ENCODE measurements at regions not wholly inside any gene's neighbourhood (a gene's known extent, or its start where the extent isn't known, plus 50 kb on each side); places are given as distances from the start of the nearest gene placed in this dataset.

DNA sequence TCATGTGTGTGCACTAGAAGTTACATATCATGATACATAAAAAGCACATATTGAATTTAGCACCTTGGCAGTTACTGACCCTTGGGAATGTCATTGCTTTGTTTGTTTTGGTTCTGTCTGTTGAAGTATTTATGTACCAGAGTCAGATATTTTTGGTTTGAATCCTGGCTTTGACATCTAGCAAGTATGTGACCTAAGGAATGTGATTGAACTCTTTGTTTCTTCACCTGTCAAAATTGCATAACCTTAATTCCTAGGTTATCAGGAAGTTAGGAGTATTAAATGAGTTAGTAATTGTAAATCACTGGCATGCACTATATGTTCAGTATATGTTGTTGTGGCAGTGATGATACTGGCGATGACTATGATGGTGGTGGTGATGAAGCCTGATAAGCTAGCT is 1003.5 kb upstream of the NRXN1 start:
- TF ChIP-seq EZH2phosphoT487 (IDR thresholded peaks at IDR 0.05; ENCODE audit: unreplicated experiment) (no peak), JUNB (IDR thresholded peaks at IDR 0.05; ENCODE audit: unreplicated experiment) (no peak), POLR2AphosphoS5 (IDR thresholded peaks at IDR 0.05; ENCODE audit: low read depth) (no peak), CREB1 (CRISPR knock-in tag; IDR thresholded peaks at IDR 0.05; ENCODE audit: low read depth) (no peak), EZH2 (IDR thresholded peaks at IDR 0.05; ENCODE audit: low read depth, unreplicated experiment) (no peak), ZNF331 (CRISPR knock-in tag; IDR thresholded peaks at IDR 0.05; ENCODE audit: low read depth) (no peak), STAT1 (IDR thresholded peaks at IDR 0.05; ENCODE audit: unreplicated experiment) (no peak)
- TF ChIP-seq, protein P1, sequence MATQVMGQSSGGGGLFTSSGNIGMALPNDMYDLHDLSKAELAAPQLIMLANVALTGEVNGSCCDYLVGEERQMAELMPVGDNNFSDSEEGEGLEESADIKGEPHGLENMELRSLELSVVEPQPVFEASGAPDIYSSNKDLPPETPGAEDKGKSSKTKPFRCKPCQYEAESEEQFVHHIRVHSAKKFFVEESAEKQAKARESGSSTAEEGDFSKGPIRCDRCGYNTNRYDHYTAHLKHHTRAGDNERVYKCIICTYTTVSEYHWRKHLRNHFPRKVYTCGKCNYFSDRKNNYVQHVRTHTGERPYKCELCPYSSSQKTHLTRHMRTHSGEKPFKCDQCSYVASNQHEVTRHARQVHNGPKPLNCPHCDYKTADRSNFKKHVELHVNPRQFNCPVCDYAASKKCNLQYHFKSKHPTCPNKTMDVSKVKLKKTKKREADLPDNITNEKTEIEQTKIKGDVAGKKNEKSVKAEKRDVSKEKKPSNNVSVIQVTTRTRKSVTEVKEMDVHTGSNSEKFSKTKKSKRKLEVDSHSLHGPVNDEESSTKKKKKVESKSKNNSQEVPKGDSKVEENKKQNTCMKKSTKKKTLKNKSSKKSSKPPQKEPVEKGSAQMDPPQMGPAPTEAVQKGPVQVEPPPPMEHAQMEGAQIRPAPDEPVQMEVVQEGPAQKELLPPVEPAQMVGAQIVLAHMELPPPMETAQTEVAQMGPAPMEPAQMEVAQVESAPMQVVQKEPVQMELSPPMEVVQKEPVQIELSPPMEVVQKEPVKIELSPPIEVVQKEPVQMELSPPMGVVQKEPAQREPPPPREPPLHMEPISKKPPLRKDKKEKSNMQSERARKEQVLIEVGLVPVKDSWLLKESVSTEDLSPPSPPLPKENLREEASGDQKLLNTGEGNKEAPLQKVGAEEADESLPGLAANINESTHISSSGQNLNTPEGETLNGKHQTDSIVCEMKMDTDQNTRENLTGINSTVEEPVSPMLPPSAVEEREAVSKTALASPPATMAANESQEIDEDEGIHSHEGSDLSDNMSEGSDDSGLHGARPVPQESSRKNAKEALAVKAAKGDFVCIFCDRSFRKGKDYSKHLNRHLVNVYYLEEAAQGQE (IDR thresholded peaks at IDR 0.05; ENCODE audit: unreplicated experiment), result no peak
- TF ChIP-seq, protein P2, sequence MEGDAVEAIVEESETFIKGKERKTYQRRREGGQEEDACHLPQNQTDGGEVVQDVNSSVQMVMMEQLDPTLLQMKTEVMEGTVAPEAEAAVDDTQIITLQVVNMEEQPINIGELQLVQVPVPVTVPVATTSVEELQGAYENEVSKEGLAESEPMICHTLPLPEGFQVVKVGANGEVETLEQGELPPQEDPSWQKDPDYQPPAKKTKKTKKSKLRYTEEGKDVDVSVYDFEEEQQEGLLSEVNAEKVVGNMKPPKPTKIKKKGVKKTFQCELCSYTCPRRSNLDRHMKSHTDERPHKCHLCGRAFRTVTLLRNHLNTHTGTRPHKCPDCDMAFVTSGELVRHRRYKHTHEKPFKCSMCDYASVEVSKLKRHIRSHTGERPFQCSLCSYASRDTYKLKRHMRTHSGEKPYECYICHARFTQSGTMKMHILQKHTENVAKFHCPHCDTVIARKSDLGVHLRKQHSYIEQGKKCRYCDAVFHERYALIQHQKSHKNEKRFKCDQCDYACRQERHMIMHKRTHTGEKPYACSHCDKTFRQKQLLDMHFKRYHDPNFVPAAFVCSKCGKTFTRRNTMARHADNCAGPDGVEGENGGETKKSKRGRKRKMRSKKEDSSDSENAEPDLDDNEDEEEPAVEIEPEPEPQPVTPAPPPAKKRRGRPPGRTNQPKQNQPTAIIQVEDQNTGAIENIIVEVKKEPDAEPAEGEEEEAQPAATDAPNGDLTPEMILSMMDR (conservative IDR thresholded peaks at IDR 0.05; ENCODE audit: low read depth in 2 of 2), result no peak
- TF ChIP-seq, protein P3, sequence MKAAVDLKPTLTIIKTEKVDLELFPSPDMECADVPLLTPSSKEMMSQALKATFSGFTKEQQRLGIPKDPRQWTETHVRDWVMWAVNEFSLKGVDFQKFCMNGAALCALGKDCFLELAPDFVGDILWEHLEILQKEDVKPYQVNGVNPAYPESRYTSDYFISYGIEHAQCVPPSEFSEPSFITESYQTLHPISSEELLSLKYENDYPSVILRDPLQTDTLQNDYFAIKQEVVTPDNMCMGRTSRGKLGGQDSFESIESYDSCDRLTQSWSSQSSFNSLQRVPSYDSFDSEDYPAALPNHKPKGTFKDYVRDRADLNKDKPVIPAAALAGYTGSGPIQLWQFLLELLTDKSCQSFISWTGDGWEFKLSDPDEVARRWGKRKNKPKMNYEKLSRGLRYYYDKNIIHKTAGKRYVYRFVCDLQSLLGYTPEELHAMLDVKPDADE (IDR thresholded peaks at IDR 0.05), result no peak

Measured in GM23338 (cell line).